ENCODE measurements at regions not wholly inside any gene's neighbourhood (a gene's known extent, or its start where the extent isn't known, plus 50 kb on each side); places are given as distances from the start of the nearest gene placed in this dataset.

GRCh38 chr6:119479860-119480655 is 130.5 kb upstream of the MAN1A1 start:
- Mint-ChIP-seq H3K9me3 (no peaks in the 10 kb centered on the region), H3K4me1 (no peaks in the 10 kb centered on the region), H3K4me3 (no peak overlapping the region), H3K27me3 (no peaks in the 10 kb centered on the region), H3K27ac (no peak overlapping the region), H3K36me3 (no peaks in the 10 kb centered on the region)
- Histone ChIP-seq H3K4me1 (ENCODE audit: control insufficient read depth in 1 of 2, extremely low read depth in 1 of 2, insufficient read depth in 2 of 2, low read length in 2 of 2) (no peaks in the 10 kb centered on the region), H3K27me3 (replicated peaks in 1 of 2; ENCODE audit: control insufficient read depth in 2 of 2, extremely low read depth in 1 of 2, insufficient read depth in 2 of 2, low read length in 1 of 2) (no peaks in the 10 kb centered on the region), H3K4me3 (ENCODE audit: control insufficient read depth in 1 of 2, extremely low read depth in 1 of 2, low read length in 1 of 2) (no peak overlapping the region), H3K9me3 (no peaks in the 10 kb centered on the region), H3K36me3 (ENCODE audit: control insufficient read depth in 2 of 2, extremely low read depth in 1 of 2, insufficient read depth in 1 of 2, low read length in 1 of 2) (no peaks in the 10 kb centered on the region), H3K27ac (ENCODE audit: low read length) (no peak overlapping the region)
- ChIA-PET POLR2A (interaction anchor here in 1 of 2 donors (0.5 kb wide), 1 partner anchor 11 kb away, joined by 4 read pairs; no protein-coding TSS in a partner anchor), CTCF (interaction anchor here in 1 of 2 donors (0.5 kb wide), 1 partner anchor 94 kb away, joined by 4 read pairs; no protein-coding TSS in a partner anchor)
- DNase-seq = no peak
- 88% methylated on average over 1 of the region's 2 CpGs for WGBS (ENCODE audit: insufficient coverage)
- ATAC-seq (replicated peaks in 1 of 4) = no peak

DNA sequence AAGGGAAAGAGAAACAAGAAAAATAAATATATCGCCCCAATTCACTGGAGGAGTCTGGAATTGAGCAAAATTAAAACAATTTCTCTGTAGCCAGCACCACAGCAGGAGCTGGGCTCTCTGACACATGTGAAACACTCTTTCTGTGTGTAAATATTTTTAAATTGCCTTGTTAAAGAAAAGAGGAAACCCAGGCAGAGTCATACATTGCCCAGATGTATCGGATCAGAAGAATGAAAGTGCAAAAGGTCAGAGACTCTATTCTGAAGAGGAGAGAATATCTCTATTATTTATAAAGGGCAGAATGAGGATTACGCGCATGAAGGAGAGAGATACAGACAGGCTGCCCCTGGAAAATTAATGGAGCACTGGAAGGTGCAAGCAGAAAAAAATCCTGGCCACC is 127.0 kb upstream of the MAN1A1 start:
- Mint-ChIP-seq H3K9me3 (peaks cover 0 to 12% (median 4%) of the 10 kb centered on the region in 3 donors), H3K4me3 (no peak overlapping the region), H3K4me1 (no peaks in the 10 kb centered on the region), H3K36me3 (no peaks in the 10 kb centered on the region), H3K27ac (no peak overlapping the region), H3K27me3 (no peaks in the 10 kb centered on the region)
- Histone ChIP-seq H3K4me3 (ENCODE audit: control insufficient read depth in 1 of 2, extremely low read depth in 1 of 2, low read length in 1 of 2) (no peak overlapping the region), H3K9me3 (no peaks in the 10 kb centered on the region), H3K27me3 (replicated peaks in 1 of 2; ENCODE audit: control insufficient read depth in 2 of 2, extremely low read depth in 1 of 2, insufficient read depth in 2 of 2, low read length in 1 of 2) (no peaks in the 10 kb centered on the region), H3K36me3 (ENCODE audit: control insufficient read depth in 2 of 2, extremely low read depth in 1 of 2, insufficient read depth in 1 of 2, low read length in 1 of 2) (no peaks in the 10 kb centered on the region), H3K27ac (ENCODE audit: low read length) (no peak overlapping the region), H3K4me1 (ENCODE audit: control insufficient read depth in 1 of 2, extremely low read depth in 1 of 2, insufficient read depth in 2 of 2, low read length in 2 of 2) (no peaks in the 10 kb centered on the region)
- no peak for ATAC-seq (replicated peaks in 1 of 4)
- no peak for DNase-seq
- WGBS (ENCODE audit: insufficient coverage) = 80% methylated on average over 1 of the region's 4 CpGs
- ChIA-PET CTCF (no interaction called here), POLR2A (no interaction called here)

GRCh38 chr6:119476024-119476423 is 126.5 kb upstream of the MAN1A1 start:
- ATAC-seq (replicated peaks in 1 of 4) (no peak), DNase-seq (no peak)
- no peak overlapping the region for H3K27ac Mint-ChIP-seq
- CTCF ChIA-PET = no interaction called here
- no peaks in the 10 kb centered on the region for H3K4me1 ChIP-seq (ENCODE audit: control insufficient read depth in 1 of 2, extremely low read depth in 1 of 2, insufficient read depth in 2 of 2, low read length in 2 of 2)
- H3K27me3 ChIP-seq (replicated peaks in 1 of 2; ENCODE audit: control insufficient read depth in 2 of 2, extremely low read depth in 1 of 2, insufficient read depth in 2 of 2, low read length in 1 of 2) = no peaks in the 10 kb centered on the region
- no peaks in the 10 kb centered on the region for H3K9me3 ChIP-seq
- H3K36me3 ChIP-seq (ENCODE audit: control insufficient read depth in 2 of 2, extremely low read depth in 1 of 2, insufficient read depth in 1 of 2, low read length in 1 of 2) = no peaks in the 10 kb centered on the region
- H3K4me1 Mint-ChIP-seq = peaks cover 0 to 5% (median 0%) of the 10 kb centered on the region in 3 donors
- no peak overlapping the region for H3K27ac ChIP-seq (ENCODE audit: low read length)
- H3K4me3 ChIP-seq (ENCODE audit: control insufficient read depth in 1 of 2, extremely low read depth in 1 of 2, low read length in 1 of 2) = no peak overlapping the region
- no peaks in the 10 kb centered on the region for H3K27me3 Mint-ChIP-seq
- no peak overlapping the region for H3K4me3 Mint-ChIP-seq
- H3K36me3 Mint-ChIP-seq = no peaks in the 10 kb centered on the region
- POLR2A ChIA-PET = no interaction called here
- WGBS (ENCODE audit: insufficient coverage) = 83% methylated on average over 1 of the region's 2 CpGs
- peaks cover 0 to 12% (median 4%) of the 10 kb centered on the region in 3 donors for H3K9me3 Mint-ChIP-seq

DNA sequence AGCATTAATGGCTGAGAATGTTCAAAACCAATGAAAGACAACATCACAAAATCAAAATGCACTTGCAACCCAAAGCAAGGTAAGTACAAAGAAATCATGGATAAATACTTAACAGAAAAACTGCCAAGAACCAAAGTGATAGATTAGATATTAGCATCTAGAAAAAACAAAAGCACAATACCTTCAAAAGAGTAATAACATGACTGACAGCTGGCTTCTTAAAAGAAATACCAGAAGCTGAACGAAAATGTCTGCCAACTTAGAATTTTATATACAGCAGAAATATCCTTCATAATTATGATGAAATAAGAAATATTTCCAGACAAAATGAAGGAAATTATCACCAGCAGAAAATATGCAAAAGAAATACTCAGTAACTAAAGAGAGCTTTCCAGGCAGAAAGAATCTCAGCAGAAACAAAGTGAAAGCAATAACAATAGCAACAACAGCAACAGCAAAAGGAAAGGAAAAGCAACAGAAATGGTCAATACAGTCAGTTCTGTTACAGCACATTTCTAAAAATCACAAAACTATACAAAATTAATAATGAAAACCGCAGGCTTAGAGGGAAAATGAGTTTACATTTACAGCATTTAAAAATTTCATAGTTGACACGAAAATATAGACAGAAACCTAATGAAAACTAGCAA is 121.5 kb upstream of the MAN1A1 start:
- CTCF ChIA-PET = interaction anchor here in 1 of 2 donors (0.6 kb wide), 1 partner anchor 856 kb away, joined by 3 read pairs; no protein-coding TSS in a partner anchor
- no peak for ATAC-seq (replicated peaks in 1 of 4)

GRCh38 chr6:119467488-119468081 is 118.0 kb upstream of the MAN1A1 start:
- peak in 1 of 35 experiments; percentile 4 for DNase-seq
- no peak overlapping the region for H3K27ac Mint-ChIP-seq
- no peak overlapping the region for H3K4me3 Mint-ChIP-seq
- H3K4me1 Mint-ChIP-seq = peaks cover 8 to 25% (median 16%) of the 10 kb centered on the region in 3 donors
- H3K36me3 Mint-ChIP-seq = no peaks in the 10 kb centered on the region
- no peaks in the 10 kb centered on the region for H3K36me3 ChIP-seq (ENCODE audit: control insufficient read depth in 2 of 2, extremely low read depth in 1 of 2, insufficient read depth in 1 of 2, low read length in 1 of 2)
- H3K4me1 ChIP-seq (ENCODE audit: control insufficient read depth in 1 of 2, extremely low read depth in 1 of 2, insufficient read depth in 2 of 2, low read length in 2 of 2) = no peaks in the 10 kb centered on the region
- H3K27ac ChIP-seq (ENCODE audit: low read length) = no peak overlapping the region
- CTCF ChIA-PET = no interaction called here
- H3K27me3 Mint-ChIP-seq = no peaks in the 10 kb centered on the region
- no peak overlapping the region for H3K4me3 ChIP-seq (ENCODE audit: control insufficient read depth in 1 of 2, extremely low read depth in 1 of 2, low read length in 1 of 2)
- no peak for ATAC-seq (replicated peaks in 1 of 4)
- POLR2A ChIA-PET = no interaction called here
- no CpG with 5 or more reads among the region's 2 CpGs for WGBS (ENCODE audit: insufficient coverage)
- peaks cover 0 to 10% (median 2%) of the 10 kb centered on the region in 3 donors for H3K9me3 Mint-ChIP-seq
- no peaks in the 10 kb centered on the region for H3K9me3 ChIP-seq
- H3K27me3 ChIP-seq (replicated peaks in 1 of 2; ENCODE audit: control insufficient read depth in 2 of 2, extremely low read depth in 1 of 2, insufficient read depth in 2 of 2, low read length in 1 of 2) = no peaks in the 10 kb centered on the region

More for the DNA sequence above, 121.5 kb upstream of the MAN1A1 start:
- peak overlapping the region in 1 of 3 donors; percentile 7 for H3K4me3 Mint-ChIP-seq
- Histone ChIP-seq H3K27ac (ENCODE audit: low read length) (no peak overlapping the region), H3K4me1 (ENCODE audit: control insufficient read depth in 1 of 2, extremely low read depth in 1 of 2, insufficient read depth in 2 of 2, low read length in 2 of 2) (no peaks in the 10 kb centered on the region), H3K9me3 (no peaks in the 10 kb centered on the region), H3K27me3 (replicated peaks in 1 of 2; ENCODE audit: control insufficient read depth in 2 of 2, extremely low read depth in 1 of 2, insufficient read depth in 2 of 2, low read length in 1 of 2) (no peaks in the 10 kb centered on the region), H3K36me3 (ENCODE audit: control insufficient read depth in 2 of 2, extremely low read depth in 1 of 2, insufficient read depth in 1 of 2, low read length in 1 of 2) (no peaks in the 10 kb centered on the region), H3K4me3 (ENCODE audit: control insufficient read depth in 1 of 2, extremely low read depth in 1 of 2, low read length in 1 of 2) (no peak overlapping the region)
- no CpG with 5 or more reads among the region's 3 CpGs for WGBS (ENCODE audit: insufficient coverage)
- no peaks in the 10 kb centered on the region for H3K36me3 Mint-ChIP-seq
- POLR2A ChIA-PET = interaction anchor here in 1 of 2 donors (0.7 kb wide), 1 partner anchor 1133 kb away, joined by 3 read pairs; no protein-coding TSS in a partner anchor
- DNase-seq = no peak
- H3K9me3 Mint-ChIP-seq = peaks cover 0 to 15% (median 4%) of the 10 kb centered on the region in 3 donors
- peak overlapping the region in 1 of 2 donors; percentile 5 for H3K27ac Mint-ChIP-seq
- no peaks in the 10 kb centered on the region for H3K27me3 Mint-ChIP-seq
- peaks cover 8 to 21% (median 11%) of the 10 kb centered on the region in 3 donors for H3K4me1 Mint-ChIP-seq

DNA sequence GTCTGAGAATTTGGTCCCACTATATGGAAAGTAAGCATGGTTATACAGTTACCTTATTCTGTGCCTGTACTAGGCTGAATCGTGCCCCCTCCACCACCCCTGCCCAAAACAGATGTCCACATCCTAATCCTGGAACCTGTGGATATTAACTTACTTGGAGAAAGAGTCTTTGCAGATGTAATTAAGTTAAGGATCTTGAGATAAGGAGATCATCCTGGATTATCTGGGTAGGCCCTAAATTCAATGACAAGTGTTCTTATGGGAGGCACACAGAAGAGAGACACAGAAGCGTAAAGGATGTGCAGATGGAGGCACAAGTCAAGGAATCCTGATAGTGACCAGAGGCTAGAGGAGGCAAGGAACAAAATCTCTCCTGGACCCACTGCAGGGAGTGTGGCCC is 116.7 kb upstream of the MAN1A1 start:
- ChIA-PET POLR2A (no interaction called here), CTCF (no interaction called here)
- H3K4me1 Mint-ChIP-seq = peaks cover 8 to 25% (median 16%) of the 10 kb centered on the region in 3 donors
- WGBS (ENCODE audit: insufficient coverage) = 100% methylated on average over 1 of the region's 2 CpGs
- Histone ChIP-seq H3K36me3 (ENCODE audit: control insufficient read depth in 2 of 2, extremely low read depth in 1 of 2, insufficient read depth in 1 of 2, low read length in 1 of 2) (no peaks in the 10 kb centered on the region), H3K9me3 (no peaks in the 10 kb centered on the region), H3K4me1 (ENCODE audit: control insufficient read depth in 1 of 2, extremely low read depth in 1 of 2, insufficient read depth in 2 of 2, low read length in 2 of 2) (no peaks in the 10 kb centered on the region), H3K4me3 (ENCODE audit: control insufficient read depth in 1 of 2, extremely low read depth in 1 of 2, low read length in 1 of 2) (no peak overlapping the region), H3K27ac (ENCODE audit: low read length) (no peak overlapping the region), H3K27me3 (replicated peaks in 1 of 2; ENCODE audit: control insufficient read depth in 2 of 2, extremely low read depth in 1 of 2, insufficient read depth in 2 of 2, low read length in 1 of 2) (no peaks in the 10 kb centered on the region)
- no peak overlapping the region for H3K27ac Mint-ChIP-seq
- H3K27me3 Mint-ChIP-seq = no peaks in the 10 kb centered on the region
- no peaks in the 10 kb centered on the region for H3K36me3 Mint-ChIP-seq
- no peak for ATAC-seq (replicated peaks in 1 of 4)
- H3K9me3 Mint-ChIP-seq = peaks cover 0 to 5% (median 0%) of the 10 kb centered on the region in 3 donors
- DNase-seq = no peak
- H3K4me3 Mint-ChIP-seq = no peak overlapping the region
